ENCODE measurements at regions not wholly inside any gene's neighbourhood (a gene's known extent, or its start where the extent isn't known, plus 50 kb on each side); places are given as distances from the start of the nearest gene placed in this dataset.

- TF ChIP-seq, protein P1, sequence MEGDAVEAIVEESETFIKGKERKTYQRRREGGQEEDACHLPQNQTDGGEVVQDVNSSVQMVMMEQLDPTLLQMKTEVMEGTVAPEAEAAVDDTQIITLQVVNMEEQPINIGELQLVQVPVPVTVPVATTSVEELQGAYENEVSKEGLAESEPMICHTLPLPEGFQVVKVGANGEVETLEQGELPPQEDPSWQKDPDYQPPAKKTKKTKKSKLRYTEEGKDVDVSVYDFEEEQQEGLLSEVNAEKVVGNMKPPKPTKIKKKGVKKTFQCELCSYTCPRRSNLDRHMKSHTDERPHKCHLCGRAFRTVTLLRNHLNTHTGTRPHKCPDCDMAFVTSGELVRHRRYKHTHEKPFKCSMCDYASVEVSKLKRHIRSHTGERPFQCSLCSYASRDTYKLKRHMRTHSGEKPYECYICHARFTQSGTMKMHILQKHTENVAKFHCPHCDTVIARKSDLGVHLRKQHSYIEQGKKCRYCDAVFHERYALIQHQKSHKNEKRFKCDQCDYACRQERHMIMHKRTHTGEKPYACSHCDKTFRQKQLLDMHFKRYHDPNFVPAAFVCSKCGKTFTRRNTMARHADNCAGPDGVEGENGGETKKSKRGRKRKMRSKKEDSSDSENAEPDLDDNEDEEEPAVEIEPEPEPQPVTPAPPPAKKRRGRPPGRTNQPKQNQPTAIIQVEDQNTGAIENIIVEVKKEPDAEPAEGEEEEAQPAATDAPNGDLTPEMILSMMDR (conservative IDR thresholded peaks at IDR 0.05; ENCODE audit: low read depth, low read length) = no peak
- no peak for TF ChIP-seq EZH2phosphoT487 (IDR thresholded peaks at IDR 0.05; ENCODE audit: borderline replicate concordance, low read length)
Observed at GRCh38 chr17:54235571-54235970, 412.8 kb downstream of the KIF2B start.
